Activated T-cell treated with anti-CD3 and anti-CD28 coated beads, Interleukin-2, amount 50 U/mL, for 72 hours (primary cell): ENCODE measurements at regions not wholly inside any gene's neighbourhood (a gene's known extent, or its start where the extent isn't known, plus 50 kb on each side); places are given as distances from the start of the nearest gene placed in this dataset.
"Not testable (repeated sequence)": the region's sequence is repeated elsewhere in the genome, so short reads cannot be mapped to it uniquely, and the experiment has no call there.

Source experiments
- ATAC-seq, 2 donors: fragments of 150-1000 bp; cut with Tn5 transposase; replicated peaks in 1 of 2; 2 replicates each; pipeline ENCODE4 v1.10.0; 2021; ENCODE audit warnings: moderate library complexity in 2 of 2, mild to moderate bottlenecking in 1 of 2
- DNase-seq, 2 donors: peaks; one replicate each; pipeline ENCODE4 v3.0.0; 2021 to 2022; ENCODE audit warnings: mixed read lengths in 1 of 2
- H3K27ac Mint-ChIP-seq: one replicate; pipeline ENCODE4 v1.8.0; 2022; ENCODE audit warnings: mild to moderate bottlenecking, moderate library complexity, mixed read lengths
- H3K27me3 Mint-ChIP-seq: one replicate; pipeline ENCODE4 v1.8.0; 2022; ENCODE audit warnings: low read depth, mixed read lengths
- H3K36me3 Mint-ChIP-seq, 2 donors: one replicate each; pipeline ENCODE4 v1.8.0; 2022; ENCODE audit warnings: mixed read lengths in 2 of 2, mild to moderate bottlenecking in 1 of 2; ENCODE audit not compliant: insufficient read depth in 2 of 2
- H3K4me1 Mint-ChIP-seq: one replicate; pipeline ENCODE4 v1.8.0; 2022; ENCODE audit warnings: low read depth, mixed read lengths
- H3K4me3 Mint-ChIP-seq, 2 donors: one replicate each; pipeline ENCODE4 v1.8.0; 2022; ENCODE audit warnings: mild to moderate bottlenecking in 2 of 2, mixed read lengths in 2 of 2, moderate library complexity in 2 of 2
- H3K9me3 Mint-ChIP-seq, 2 donors: one replicate each; pipeline ENCODE4 v1.8.0; 2022; ENCODE audit warnings: mixed read lengths in 2 of 2

DNA sequence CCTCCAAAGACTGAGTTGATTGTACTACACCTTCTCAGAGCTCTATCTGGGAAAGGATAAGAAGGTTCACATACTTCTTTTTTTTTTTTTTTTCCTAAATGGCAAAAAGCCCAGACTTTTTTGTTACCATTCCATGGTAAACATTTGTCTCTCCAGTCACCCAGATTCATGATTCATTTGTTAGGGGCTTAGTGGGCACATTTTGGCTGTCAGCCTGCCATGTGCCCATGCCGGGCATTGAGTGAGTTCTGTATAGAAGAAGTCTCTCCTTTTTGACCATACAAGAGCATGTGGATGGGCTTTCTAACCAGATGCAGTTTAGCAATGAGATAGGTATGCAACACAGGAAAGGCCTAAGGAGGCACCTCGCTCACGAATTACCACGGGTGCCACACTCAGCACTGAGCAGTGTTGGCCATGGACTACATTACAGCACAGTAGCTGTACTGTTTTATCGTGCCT lies 447.5 kb upstream of the HSF2 start:
- ATAC-seq (no peak), DNase-seq (no peak)
- Mint-ChIP-seq H3K4me1 (no peaks in the 10 kb centered on the region), H3K36me3 (no peaks in the 10 kb centered on the region), H3K9me3 (peaks cover 0 to 3% of the 10 kb centered on the region in 2 donors), H3K27ac (no peak overlapping the region), H3K27me3 (peaks cover 6% of the 10 kb centered on the region), H3K4me3 (no peak overlapping the region)

DNA sequence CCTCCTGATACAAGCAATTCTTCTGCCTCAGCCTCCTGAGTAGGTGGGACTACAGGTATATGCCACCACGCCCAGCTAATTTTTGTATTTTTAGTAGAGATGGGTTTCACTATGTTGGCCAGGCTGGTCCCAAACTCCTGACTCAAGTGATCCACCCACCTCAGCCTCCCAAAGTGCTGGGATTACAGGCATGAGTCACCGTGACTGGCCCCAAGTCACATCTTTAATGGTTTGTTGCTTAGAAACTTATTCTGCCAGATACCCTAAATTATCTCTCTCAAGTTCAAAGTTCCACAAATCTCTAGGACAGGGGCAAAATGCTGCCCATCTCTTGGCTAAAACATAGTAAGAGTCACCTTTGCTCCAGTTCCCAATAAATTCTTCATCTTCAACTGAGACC lies 444.1 kb upstream of the HSF2 start:
- H3K4me3 Mint-ChIP-seq, H3K4me1 Mint-ChIP-seq, DNase-seq, H3K27ac Mint-ChIP-seq, H3K9me3 Mint-ChIP-seq, ATAC-seq, H3K36me3 Mint-ChIP-seq, H3K27me3 Mint-ChIP-seq: not testable (repeated sequence)

DNA sequence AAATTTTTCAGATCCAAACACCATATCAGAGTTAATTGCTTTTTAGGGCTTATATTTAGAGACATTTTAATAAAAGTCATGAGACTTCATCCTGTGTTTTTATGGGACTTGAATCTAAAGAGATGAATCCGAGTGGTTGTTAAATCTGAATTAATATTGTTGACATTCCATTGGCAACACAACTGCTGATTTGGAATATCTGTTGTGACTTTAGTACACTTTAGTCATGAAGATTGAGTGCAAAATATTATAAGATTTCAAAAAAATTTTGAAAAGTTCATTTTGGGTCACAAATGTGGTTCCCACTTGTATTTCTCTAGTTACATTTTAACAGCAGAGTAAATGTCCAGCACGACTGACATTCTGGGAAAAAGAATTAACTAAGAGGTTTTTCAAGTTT lies 442.7 kb upstream of the HSF2 start:
- H3K27ac Mint-ChIP-seq = no peak overlapping the region
- ATAC-seq = no peak
- H3K36me3 Mint-ChIP-seq = no peaks in the 10 kb centered on the region

DNA sequence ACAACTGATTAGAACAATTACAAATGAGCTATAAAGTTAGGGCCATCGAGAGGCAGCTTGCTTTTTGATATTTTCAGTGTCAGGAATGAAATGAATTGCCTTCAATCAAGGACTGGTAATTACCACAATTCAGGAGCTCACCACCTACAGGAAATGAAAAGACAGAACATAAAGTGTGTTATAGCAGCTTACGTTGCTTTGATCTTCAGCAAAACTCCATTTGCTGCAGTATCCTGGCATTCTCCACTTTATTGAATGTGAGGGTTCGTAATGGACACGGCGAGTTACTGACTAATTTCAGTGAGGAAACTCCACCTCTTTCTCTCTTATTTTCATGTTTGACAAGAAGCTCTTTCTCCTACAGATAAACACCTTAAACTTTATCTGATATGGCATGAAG lies 440.0 kb upstream of the HSF2 start:
- H3K4me3 Mint-ChIP-seq = peak overlapping the region in 1 of 2 donors; percentile 17

More for the DNA sequence above, 442.7 kb upstream of the HSF2 start:
- no peak for DNase-seq
- no peaks in the 10 kb centered on the region for H3K27me3 Mint-ChIP-seq
- H3K4me1 Mint-ChIP-seq = peaks cover 7% of the 10 kb centered on the region
- no peaks in the 10 kb centered on the region for H3K9me3 Mint-ChIP-seq
- H3K4me3 Mint-ChIP-seq = no peak overlapping the region

DNA sequence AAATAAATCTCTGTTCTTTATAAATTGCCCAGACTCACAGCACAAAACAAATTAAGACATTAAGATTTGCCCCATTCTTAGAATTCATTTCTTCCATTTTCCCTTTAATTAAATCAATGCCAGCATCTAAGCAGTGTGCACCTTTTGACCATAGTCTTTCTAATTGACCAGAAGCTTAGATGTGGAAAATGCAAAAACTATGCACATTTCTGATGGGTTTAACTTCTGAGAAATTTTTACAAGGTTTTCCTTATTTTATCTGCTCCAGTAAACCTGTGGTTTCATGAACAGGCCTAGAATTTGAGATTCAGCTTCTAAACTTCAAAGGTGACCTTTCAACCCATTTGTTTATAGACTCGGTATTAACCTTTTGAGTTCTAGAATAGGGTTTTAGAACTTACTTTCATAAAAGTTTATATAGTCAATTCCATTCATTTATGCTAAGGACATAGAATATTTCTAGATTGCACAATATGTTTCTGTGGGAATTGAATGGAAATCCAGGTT lies 437.8 kb upstream of the HSF2 start:
- no peaks in the 10 kb centered on the region for H3K27me3 Mint-ChIP-seq
- peaks cover 7% of the 10 kb centered on the region for H3K4me1 Mint-ChIP-seq
- no peak for ATAC-seq

More for the DNA sequence above, 440.0 kb upstream of the HSF2 start:
- no peak overlapping the region for H3K27ac Mint-ChIP-seq
- peaks cover 0 to 2% of the 10 kb centered on the region in 2 donors for H3K9me3 Mint-ChIP-seq
- ATAC-seq (no peak), DNase-seq (no peak)
- H3K36me3 Mint-ChIP-seq = no peaks in the 10 kb centered on the region
- peaks cover 7% of the 10 kb centered on the region for H3K4me1 Mint-ChIP-seq
- no peaks in the 10 kb centered on the region for H3K27me3 Mint-ChIP-seq

DNA sequence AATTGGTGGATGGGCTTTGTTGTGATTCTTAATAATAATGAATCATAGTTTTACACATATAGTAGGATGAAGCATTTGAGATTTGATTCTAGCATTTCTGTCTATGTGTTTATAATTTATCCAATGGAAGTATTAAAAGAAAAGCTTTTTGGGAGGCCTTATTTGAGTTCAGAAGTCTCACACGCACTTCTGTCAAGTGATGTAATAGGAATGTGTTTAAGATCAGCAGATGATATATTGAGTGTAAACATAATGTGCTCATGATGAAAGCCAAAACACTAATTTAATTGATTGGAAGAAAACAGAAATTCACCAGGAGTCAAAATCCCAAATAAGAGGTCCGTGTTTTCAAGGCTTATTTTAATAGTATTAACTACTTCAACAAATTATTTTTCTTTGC lies 435.6 kb upstream of the HSF2 start:
- H3K4me3 Mint-ChIP-seq = no peak overlapping the region
- H3K36me3 Mint-ChIP-seq = no peaks in the 10 kb centered on the region
- H3K4me1 Mint-ChIP-seq = peaks cover 7% of the 10 kb centered on the region
- H3K27me3 Mint-ChIP-seq = no peaks in the 10 kb centered on the region
- DNase-seq (no peak), ATAC-seq (no peak)
- peaks cover 0 to 2% of the 10 kb centered on the region in 2 donors for H3K9me3 Mint-ChIP-seq
- H3K27ac Mint-ChIP-seq = no peak overlapping the region

More for the DNA sequence above, 437.8 kb upstream of the HSF2 start:
- no peaks in the 10 kb centered on the region for H3K36me3 Mint-ChIP-seq
- H3K4me3 Mint-ChIP-seq = no peak overlapping the region
- H3K9me3 Mint-ChIP-seq = peaks cover 0 to 2% of the 10 kb centered on the region in 2 donors
- DNase-seq = no peak
- no peak overlapping the region for H3K27ac Mint-ChIP-seq

DNA sequence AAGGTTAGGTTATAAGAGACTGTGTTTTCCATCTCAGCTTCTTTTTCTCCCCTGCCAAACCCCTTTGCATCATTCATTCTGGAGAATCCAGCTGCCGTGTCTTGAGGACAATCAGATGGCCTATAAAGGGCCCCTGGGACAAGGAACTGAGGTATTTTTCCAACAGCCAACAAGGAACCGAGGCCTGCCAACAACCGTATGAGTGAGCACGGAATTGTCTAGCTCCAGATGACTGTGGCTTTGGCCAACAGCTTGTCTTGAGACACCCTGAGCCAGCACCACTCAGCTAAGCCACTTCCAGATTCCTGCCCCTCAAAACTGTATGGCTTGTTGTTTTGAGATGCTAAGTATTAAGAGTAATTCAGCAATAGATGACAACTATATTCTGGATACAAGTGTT lies 433.7 kb upstream of the HSF2 start:
- H3K27ac Mint-ChIP-seq = no peak overlapping the region
- H3K27me3 Mint-ChIP-seq = no peaks in the 10 kb centered on the region
- no peaks in the 10 kb centered on the region for H3K36me3 Mint-ChIP-seq
- H3K9me3 Mint-ChIP-seq = peaks cover 0 to 2% of the 10 kb centered on the region in 2 donors
- no peaks in the 10 kb centered on the region for H3K4me1 Mint-ChIP-seq
- ATAC-seq (no peak), DNase-seq (no peak)
- no peak overlapping the region for H3K4me3 Mint-ChIP-seq

DNA sequence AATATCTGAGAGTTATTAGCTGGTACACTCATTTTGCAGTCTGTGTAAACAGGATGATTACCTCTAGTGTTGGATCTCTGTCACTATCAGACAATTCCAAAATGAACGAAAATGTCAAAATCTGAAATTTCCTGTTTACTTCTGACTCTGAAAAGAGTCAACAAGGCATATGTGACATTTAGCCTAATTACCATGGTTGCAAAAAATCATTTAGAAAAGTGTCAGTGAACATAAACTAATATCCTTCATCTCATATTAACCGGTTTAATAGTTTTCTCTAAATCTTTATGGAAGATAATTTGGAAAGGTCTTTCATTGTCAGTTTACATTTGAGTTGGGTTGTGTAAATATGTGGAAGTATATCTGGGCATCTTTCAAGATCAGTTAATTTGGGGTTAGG lies 431.8 kb upstream of the HSF2 start:
- Mint-ChIP-seq H3K27ac (no peak overlapping the region), H3K9me3 (peaks cover 0 to 2% of the 10 kb centered on the region in 2 donors), H3K4me1 (no peaks in the 10 kb centered on the region), H3K4me3 (no peak overlapping the region), H3K27me3 (no peaks in the 10 kb centered on the region), H3K36me3 (no peaks in the 10 kb centered on the region)
- ATAC-seq (no peak), DNase-seq (no peak)

DNA sequence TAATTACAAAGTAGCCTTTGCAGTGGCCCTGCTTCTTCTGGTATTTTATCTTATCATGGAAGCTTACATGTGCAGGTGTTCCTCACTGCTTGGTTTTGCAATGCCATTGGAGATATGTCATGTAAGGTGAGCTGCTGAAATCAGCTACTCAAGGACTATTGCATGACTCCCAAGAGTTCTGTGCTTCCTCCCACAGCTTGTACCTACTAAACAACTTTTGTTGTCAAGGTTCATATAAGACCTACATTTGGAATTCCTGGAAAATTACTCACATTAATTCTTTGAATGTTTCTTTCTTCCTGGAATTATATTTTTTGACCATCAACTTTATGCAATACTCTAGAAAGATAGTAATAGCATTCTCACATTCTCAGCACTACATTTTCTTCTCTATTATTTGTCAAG lies 427.5 kb upstream of the HSF2 start:
- peaks cover 0 to 2% of the 10 kb centered on the region in 2 donors for H3K36me3 Mint-ChIP-seq
- no peak overlapping the region for H3K4me3 Mint-ChIP-seq
- H3K4me1 Mint-ChIP-seq = peaks cover 7% of the 10 kb centered on the region
- no peak overlapping the region for H3K27ac Mint-ChIP-seq
- DNase-seq = no peak
- H3K9me3 Mint-ChIP-seq = peaks cover 1% of the 10 kb centered on the region in 2 donors
- no peak for ATAC-seq
- H3K27me3 Mint-ChIP-seq = no peaks in the 10 kb centered on the region

DNA sequence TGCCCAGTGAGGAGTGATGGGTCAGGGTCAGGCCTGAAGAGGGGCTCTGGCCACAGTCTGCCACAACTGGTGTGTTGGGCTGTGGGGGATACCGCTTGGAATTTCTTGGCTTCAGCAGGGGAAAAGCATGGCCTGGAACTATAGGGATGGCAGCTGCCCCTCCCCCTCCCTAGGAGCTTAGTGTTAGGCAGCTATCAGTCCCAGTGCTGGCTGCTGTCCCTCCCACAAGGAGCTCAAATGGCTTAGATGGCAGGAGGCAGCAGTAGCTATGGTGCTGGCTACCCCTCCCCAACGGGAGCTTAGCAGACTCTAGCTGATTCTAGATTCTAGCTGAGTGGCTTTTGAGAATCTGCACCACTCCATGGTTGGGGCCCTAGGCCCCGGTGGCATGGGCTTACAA lies 414.5 kb upstream of the HSF2 start:
- Mint-ChIP-seq H3K27me3 (no peaks in the 10 kb centered on the region), H3K9me3 (peaks cover 4 to 12% of the 10 kb centered on the region in 2 donors), H3K36me3 (no peaks in the 10 kb centered on the region), H3K27ac (no peak overlapping the region), H3K4me1 (no peaks in the 10 kb centered on the region), H3K4me3 (no peak overlapping the region)
- ATAC-seq (no peak), DNase-seq (no peak)

DNA sequence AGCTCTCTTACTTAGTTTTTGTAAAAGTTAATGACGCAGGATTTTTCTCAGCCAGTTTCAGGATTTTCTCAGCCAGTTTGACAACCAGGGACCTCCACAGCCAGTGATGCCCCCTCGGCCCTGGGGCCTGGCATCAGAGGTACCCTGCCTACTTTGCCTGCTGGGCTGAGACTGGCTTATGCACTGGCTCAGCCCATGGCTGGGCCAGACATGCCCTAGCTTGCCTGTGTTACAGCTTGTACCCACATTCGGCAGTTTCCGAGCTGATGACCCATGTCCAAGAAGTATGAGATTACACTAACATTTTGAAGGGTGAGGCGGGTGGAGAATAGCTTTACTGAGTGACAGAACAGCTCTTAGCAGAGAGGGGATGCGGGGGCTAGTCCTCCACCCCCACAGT lies 406.1 kb upstream of the HSF2 start:
- Mint-ChIP-seq H3K36me3 (no peaks in the 10 kb centered on the region), H3K4me3 (no peak overlapping the region), H3K9me3 (peaks cover 5 to 6% of the 10 kb centered on the region in 2 donors), H3K4me1 (peaks cover 7% of the 10 kb centered on the region), H3K27ac (no peak overlapping the region), H3K27me3 (no peaks in the 10 kb centered on the region)
- DNase-seq (no peak), ATAC-seq (no peak)

DNA sequence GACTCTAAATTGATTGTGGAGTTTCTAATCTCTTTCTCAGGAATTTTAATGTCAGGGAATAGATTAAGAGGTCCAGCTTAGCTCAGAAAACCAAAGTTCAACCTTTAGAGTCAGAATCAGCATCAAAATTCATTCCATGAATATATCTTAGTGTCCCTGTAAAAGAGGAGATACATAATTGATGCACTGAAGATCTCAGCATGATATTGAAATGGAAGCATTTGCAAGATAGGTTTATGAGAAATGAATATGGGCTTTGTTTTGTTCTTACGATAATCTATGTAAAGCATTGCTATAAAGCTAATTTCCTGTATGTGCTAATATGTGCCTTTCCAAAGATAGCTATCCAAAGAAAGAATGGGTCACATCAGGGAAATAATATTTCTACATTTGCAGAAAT lies 404.5 kb upstream of the HSF2 start:
- DNase-seq = no peak
- ATAC-seq = no peak

DNA sequence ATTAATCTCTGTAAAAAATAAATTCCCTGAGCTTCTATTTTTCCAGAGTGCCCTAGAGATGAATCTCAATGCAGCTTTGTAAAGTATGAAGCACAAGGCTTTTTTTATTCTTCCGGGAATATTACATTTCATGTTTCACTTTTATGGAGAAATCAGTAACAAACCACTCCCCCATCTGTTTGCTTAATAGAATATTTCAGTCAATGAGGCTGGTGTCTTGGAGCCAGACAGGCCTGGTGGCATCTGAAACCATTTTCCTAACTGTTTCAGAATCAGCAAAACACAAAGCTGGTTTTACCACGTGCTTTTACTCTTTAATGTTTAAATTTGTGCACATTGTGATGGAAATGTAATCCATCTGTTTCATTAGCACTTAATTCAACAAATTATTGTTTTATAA lies 400.8 kb upstream of the HSF2 start:
- Mint-ChIP-seq H3K27ac (no peak overlapping the region), H3K4me3 (no peak overlapping the region), H3K9me3 (peaks cover 4 to 7% of the 10 kb centered on the region in 2 donors), H3K4me1 (no peaks in the 10 kb centered on the region), H3K36me3 (no peaks in the 10 kb centered on the region), H3K27me3 (no peaks in the 10 kb centered on the region)
- ATAC-seq = no peak
- DNase-seq = no peak

More for the DNA sequence above, 404.5 kb upstream of the HSF2 start:
- H3K27ac Mint-ChIP-seq = no peak overlapping the region
- peaks cover 5 to 6% of the 10 kb centered on the region in 2 donors for H3K9me3 Mint-ChIP-seq
- H3K27me3 Mint-ChIP-seq = no peaks in the 10 kb centered on the region
- peaks cover 7% of the 10 kb centered on the region for H3K4me1 Mint-ChIP-seq
- no peak overlapping the region for H3K4me3 Mint-ChIP-seq
- H3K36me3 Mint-ChIP-seq = no peaks in the 10 kb centered on the region

DNA sequence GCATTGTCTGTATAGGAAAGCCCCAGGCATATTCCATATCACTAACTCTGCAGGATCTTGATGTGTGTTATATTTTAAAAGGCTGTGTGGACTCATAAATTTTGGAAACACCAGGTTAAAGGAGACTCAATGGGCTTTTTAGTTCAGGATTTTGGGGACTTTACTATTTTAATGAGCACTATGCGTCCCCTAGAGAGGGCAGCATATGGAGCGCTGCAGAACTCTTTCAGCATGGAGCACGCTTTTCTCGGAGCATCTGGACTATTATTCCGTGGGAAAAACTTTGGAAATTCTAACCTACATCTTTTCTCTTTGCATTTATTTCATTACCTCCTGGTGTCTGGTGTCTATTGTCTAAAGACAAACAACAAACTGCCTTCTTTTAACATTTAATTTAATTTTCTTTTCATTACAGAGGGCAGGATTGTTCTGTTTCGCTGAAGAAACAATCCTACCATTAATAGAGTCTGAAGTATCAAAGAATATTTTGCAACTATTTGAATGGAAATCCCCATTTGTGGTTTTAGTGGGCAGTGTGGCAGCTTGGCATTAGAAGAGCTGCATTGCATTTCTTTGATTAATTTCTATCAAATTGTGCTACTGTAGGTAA lies 399.9 kb upstream of the HSF2 start:
- H3K4me1 Mint-ChIP-seq = no peaks in the 10 kb centered on the region
- no peak overlapping the region for H3K27ac Mint-ChIP-seq
- DNase-seq (no peak), ATAC-seq (no peak)
- no peaks in the 10 kb centered on the region for H3K27me3 Mint-ChIP-seq
- H3K9me3 Mint-ChIP-seq = peaks cover 3 to 6% of the 10 kb centered on the region in 2 donors
- H3K4me3 Mint-ChIP-seq = no peak overlapping the region
- no peaks in the 10 kb centered on the region for H3K36me3 Mint-ChIP-seq
